ENCODE measurements at regions not wholly inside any gene's neighbourhood (a gene's known extent, or its start where the extent isn't known, plus 50 kb on each side); places are given as distances from the start of the nearest gene placed in this dataset.

DNA sequence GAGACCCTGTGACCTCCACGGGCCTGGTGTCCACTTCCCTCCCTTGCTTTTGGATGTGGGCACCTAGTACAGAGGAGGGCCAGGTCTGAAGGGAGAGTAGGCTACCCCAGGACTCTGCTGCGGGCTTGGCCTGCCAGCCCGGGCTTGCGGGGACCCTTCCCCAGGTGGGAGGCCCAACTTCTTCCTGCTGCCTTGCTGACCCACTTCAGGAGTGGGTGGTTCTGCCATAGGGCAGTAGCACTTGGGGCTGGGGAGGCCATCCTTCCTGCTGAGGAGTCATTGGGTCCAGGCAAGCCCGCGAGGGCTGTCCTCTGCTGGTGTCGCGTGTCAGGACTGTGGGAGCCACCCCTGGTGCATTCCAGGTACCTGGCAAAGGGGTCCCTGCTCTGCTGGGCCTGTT, 1250.0 kb downstream of the BRD1 start:
- peaks cover 16% of the 10 kb centered on the region for H3K4me1 Mint-ChIP-seq
- no peaks in the 10 kb centered on the region for H3K36me3 Mint-ChIP-seq (ENCODE audit: low read depth)
- H3K4me3 Mint-ChIP-seq, result peak overlapping the region; percentile 61 to 83 (median 77)
- TF ChIP-seq, protein P1, sequence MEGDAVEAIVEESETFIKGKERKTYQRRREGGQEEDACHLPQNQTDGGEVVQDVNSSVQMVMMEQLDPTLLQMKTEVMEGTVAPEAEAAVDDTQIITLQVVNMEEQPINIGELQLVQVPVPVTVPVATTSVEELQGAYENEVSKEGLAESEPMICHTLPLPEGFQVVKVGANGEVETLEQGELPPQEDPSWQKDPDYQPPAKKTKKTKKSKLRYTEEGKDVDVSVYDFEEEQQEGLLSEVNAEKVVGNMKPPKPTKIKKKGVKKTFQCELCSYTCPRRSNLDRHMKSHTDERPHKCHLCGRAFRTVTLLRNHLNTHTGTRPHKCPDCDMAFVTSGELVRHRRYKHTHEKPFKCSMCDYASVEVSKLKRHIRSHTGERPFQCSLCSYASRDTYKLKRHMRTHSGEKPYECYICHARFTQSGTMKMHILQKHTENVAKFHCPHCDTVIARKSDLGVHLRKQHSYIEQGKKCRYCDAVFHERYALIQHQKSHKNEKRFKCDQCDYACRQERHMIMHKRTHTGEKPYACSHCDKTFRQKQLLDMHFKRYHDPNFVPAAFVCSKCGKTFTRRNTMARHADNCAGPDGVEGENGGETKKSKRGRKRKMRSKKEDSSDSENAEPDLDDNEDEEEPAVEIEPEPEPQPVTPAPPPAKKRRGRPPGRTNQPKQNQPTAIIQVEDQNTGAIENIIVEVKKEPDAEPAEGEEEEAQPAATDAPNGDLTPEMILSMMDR (IDR thresholded peaks at IDR 0.05; ENCODE audit: unreplicated experiment in 3 of 3), result no peak
- no peak overlapping the region for H3K27ac Mint-ChIP-seq
- H3K27me3 Mint-ChIP-seq (ENCODE audit: low read depth), result peaks cover 48% of the 10 kb centered on the region
- H3K9me3 Mint-ChIP-seq, result no peaks in the 10 kb centered on the region

DNA sequence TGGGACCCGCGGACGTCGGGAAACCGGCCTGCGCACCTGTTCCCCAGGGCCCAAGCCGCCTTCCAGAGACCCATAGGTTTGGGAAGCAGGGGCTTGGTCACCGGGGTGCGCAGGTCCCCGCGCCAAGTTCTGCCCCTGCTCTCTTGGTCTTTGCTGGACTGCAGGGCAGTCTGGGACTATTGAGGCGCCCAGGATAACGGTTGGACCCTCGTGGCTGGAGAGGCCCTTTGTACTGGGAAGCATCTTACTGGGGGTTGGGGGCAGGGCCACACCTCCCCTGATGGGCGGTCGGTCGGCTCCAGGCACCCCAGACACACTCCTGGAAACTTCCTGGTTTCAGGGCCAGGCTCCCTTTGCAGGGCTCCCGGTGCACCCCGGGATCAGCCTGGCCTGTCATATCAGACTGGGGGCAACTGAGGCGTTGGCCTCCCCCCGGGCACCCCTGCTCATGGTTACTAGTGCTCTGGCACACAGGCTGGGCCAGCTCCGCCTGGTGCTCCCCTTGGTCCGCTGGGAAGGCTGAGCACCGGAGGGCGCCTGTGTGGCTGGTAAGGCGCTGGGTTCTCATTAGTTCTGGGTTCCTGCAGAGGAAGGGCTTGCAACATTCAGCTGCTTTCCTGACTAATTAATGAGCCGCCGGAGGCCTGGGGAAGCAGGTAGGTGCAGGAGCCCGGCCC, 1250.5 kb downstream of the BRD1 start:
- Mint-ChIP-seq H3K27ac (no peak overlapping the region), H3K27me3 (ENCODE audit: low read depth) (peaks cover 52% of the 10 kb centered on the region), H3K4me3 (peak overlapping the region; percentile 61 to 83 (median 63)), H3K4me1 (peaks cover 16% of the 10 kb centered on the region), H3K36me3 (ENCODE audit: low read depth) (no peaks in the 10 kb centered on the region), H3K9me3 (peaks cover 3% of the 10 kb centered on the region)
- TF ChIP-seq, protein P1 (IDR thresholded peaks at IDR 0.05; ENCODE audit: unreplicated experiment in 3 of 3), result peak in 1 of 3 experiments; percentile 39

DNA sequence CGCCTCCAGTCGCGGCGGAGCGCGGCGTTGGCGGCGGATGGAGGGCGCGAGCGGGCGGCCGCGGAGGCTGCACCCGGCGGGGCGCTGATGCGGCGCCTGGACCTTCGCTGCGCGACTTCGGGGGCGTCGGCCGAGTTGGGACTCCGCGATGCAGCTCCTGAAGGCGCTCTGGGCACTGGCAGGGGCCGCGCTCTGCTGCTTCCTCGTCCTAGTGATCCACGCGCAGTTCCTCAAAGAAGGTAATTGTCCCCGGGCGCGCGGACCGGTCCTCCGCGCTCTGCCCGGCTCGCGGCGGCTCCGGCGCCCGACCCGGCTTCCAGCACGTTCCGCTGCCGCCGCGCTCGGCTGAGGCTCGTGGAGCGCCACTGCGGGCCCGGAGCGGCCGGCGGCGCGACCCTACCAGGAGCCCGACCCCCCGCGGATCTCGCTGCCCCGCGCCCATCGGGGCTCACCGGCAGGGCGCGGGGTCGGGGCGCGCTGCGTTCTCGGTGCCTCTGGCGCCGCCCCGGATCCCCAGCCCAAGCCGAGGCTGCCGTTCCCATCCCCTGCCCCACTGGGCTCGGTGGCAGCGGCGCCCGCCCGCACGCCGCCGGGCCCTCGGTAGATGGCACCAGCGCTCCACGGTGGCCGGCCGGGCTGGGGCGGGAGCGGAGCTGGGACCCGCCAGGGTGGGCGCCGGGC, 1251.2 kb downstream of the BRD1 start:
- peaks cover 10% of the 10 kb centered on the region for H3K9me3 Mint-ChIP-seq
- peaks cover 52% of the 10 kb centered on the region for H3K27me3 Mint-ChIP-seq (ENCODE audit: low read depth)
- H3K4me3 Mint-ChIP-seq, result peak overlapping the region in 1 of 3 experiments; percentile 27
- H3K27ac Mint-ChIP-seq, result no peak overlapping the region
- no peaks in the 10 kb centered on the region for H3K36me3 Mint-ChIP-seq (ENCODE audit: low read depth)
- TF ChIP-seq, protein P1 (IDR thresholded peaks at IDR 0.05; ENCODE audit: unreplicated experiment in 3 of 3), result peak; percentile 72 to 83 (median 81)
- peaks cover 16% of the 10 kb centered on the region for H3K4me1 Mint-ChIP-seq

DNA sequence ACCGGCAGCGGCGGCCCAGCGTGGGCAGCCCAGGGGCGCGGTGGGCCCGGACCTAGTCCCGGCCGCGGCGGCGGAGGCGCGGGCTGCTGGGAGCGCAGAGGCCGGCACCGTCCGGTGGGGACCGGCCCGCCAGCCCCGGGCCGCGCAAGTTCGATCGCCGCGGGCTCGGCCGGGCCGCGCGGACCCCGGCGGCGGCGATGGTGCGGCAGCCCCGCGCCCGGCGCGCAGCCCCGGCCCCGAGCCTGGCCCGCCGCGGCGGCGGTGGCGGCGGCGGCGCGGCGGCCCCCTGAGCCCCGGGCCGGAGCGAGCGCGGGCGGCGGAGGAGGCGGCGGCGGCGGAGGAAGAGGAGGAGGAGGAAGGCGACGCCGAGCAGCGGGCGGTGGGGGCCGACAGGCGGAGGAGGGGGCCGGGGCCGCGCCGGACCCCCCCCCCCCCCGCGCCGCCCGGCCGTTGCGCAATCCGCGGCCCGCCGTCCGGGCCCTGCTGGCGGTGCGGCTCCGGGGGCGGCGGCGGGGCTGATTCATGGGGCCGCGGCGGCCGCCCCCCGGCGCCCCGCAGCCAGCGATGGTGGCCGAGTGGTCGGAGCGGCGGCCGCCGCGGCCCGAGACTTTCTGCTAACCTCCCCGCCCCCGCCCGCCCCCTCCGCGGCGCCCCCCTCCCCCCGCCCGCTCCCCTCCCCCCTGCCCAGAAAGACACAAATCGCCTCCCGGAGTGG, 1251.9 kb downstream of the BRD1 start:
- Mint-ChIP-seq H3K4me1 (peaks cover 16% of the 10 kb centered on the region), H3K27ac (no peak overlapping the region), H3K36me3 (ENCODE audit: low read depth) (no peaks in the 10 kb centered on the region), H3K27me3 (ENCODE audit: low read depth) (peaks cover 50% of the 10 kb centered on the region), H3K4me3 (no peak overlapping the region), H3K9me3 (peaks cover 13% of the 10 kb centered on the region)
- TF ChIP-seq, protein P1 (IDR thresholded peaks at IDR 0.05; ENCODE audit: unreplicated experiment in 3 of 3), result no peak

DNA sequence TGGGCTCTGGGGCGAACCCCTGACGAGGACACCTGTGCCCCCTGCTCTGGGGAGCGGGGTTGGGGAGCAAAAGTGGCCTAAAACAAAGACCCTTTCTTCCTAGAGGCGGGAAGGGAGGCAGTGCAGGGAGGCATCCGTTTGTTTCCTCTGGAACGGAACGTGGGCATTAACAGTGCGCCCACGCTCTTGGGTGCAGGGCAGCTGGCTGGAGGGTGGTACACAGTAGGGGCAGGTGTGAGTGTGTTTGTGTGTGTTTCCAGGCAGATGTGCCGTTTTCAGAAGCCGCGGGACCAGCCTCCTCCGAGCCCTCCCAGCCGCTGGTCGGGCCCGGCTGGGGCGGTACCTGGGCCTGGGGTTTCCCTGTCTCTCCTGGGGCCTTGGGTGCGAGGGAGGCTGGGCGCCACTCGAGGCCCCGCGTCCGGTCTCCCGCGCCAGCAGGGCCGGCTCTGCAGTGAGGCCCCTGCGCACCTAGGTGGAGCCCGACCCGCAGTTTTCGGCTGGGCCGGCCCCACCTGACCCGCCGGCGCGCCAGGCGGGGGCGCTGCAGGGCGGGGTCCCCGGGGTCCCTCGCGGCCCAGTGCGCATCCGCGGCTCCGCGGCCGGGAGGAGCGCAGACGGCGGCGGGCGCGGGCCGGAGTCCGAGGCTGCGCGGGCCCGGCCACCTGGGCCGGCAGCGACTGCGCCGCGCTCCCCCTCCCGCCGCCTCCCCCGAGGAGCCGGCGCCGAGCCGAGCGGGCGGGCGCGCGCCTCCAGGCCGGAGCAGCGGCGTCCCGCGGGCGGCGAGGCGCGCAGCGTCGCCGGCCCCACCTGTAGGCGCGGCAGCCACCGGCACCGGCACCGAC, 1252.7 kb downstream of the BRD1 start:
- Mint-ChIP-seq H3K36me3 (ENCODE audit: low read depth) (no peaks in the 10 kb centered on the region), H3K4me1 (peaks cover 16% of the 10 kb centered on the region), H3K4me3 (peak overlapping the region; percentile 81 to 89 (median 88)), H3K9me3 (peaks cover 21% of the 10 kb centered on the region), H3K27me3 (ENCODE audit: low read depth) (peaks cover 45% of the 10 kb centered on the region), H3K27ac (no peak overlapping the region)
- TF ChIP-seq, protein P1 (IDR thresholded peaks at IDR 0.05; ENCODE audit: unreplicated experiment in 3 of 3), result peak; percentile 57 to 64 (median 58)

Data from nephron (organoid).